SW480 (cell line): ENCODE measurements at regions not wholly inside any gene's neighbourhood (a gene's known extent, or its start where the extent isn't known, plus 50 kb on each side); places are given as distances from the start of the nearest gene placed in this dataset.
A peak's percentile ranks its signal among the peaks of the same experiment; 100 is the strongest.
"Not testable (repeated sequence)": the region's sequence is repeated elsewhere in the genome, so short reads cannot be mapped to it uniquely, and the experiment has no call there.

Experiments
- DNase-seq: peaks from one replicate; pipeline ENCODE4 v3.0.0-alpha.2; 2016; ENCODE audit warnings: low spot score

DNA sequence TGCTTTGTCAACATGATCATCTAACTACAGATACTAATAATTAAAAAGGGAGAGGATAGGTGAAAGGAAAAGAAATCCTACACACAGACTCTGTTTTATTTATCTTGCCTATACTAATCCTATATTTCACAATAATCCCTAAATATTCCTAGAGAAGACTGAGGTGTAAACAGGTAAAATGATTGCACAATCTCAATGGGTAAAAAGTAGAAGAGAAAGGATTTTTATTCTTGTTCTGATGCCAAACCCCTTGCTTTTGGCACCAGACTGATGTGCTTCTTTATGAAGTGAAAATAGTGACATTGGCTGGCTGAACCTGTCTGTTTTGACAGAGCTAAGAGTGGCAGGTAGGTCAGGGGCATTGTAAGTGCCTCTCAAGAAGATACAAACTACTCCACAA, 101.9 kb upstream of the ZPLD1 start:
- DNase-seq: no peak

GRCh38 chr3:102336130-102336529, 98.7 kb upstream of the ZPLD1 start:
- no peak for DNase-seq

GRCh38 chr3:102339671-102340070, 95.1 kb upstream of the ZPLD1 start:
- DNase-seq: no peak

DNA sequence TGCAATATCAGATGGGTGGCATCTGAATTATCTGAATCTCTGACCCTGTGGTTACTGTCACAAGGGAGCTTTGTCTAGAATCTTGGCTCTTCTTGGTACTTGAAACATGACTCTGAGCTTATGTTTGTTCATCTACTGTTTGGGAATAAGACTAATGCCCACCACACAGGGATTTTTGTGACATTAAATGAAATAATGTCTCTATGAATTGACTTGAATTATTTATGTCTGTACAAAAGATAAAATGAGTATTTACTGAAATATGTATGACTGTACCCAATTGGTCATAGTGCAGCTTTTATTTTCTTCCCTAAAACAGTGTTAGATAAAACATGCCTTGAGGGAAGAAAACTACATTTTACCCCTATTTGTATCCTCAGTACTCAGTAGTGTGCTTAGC, 87.9 kb upstream of the ZPLD1 start:
- no peak for DNase-seq

GRCh38 chr3:102348904-102349303, 85.9 kb upstream of the ZPLD1 start:
- DNase-seq: peak; percentile 79

- no peak for DNase-seq
Measured at GRCh38 chr3:102353148-102353547, 81.7 kb upstream of the ZPLD1 start.

- DNase-seq: no peak
Measured at GRCh38 chr3:102353805-102354204, 81.0 kb upstream of the ZPLD1 start.

GRCh38 chr3:102354818-102355515, 79.8 kb upstream of the ZPLD1 start:
- DNase-seq: peak; percentile 21

DNA sequence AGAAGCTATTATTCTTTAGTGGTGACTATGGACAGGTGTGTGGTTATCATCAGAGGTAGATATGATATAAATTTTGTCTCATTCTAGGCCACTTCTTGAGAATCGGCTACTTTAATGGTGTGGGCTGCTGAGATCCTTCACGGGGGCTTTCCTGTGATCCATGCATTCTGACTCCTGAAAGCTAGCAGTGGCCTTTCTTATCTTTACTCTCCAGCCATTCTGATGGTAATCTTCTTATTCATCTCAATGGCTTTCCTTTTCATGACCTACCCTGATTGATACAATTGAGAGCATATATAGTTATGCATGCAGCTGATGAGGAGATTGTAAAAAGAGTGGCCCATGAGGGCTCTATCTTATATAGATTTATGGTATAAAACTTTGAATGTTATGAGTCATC, 78.3 kb upstream of the ZPLD1 start:
- no peak for DNase-seq

GRCh38 chr3:102357313-102357712, 77.5 kb upstream of the ZPLD1 start:
- DNase-seq: not testable (repeated sequence)

DNA sequence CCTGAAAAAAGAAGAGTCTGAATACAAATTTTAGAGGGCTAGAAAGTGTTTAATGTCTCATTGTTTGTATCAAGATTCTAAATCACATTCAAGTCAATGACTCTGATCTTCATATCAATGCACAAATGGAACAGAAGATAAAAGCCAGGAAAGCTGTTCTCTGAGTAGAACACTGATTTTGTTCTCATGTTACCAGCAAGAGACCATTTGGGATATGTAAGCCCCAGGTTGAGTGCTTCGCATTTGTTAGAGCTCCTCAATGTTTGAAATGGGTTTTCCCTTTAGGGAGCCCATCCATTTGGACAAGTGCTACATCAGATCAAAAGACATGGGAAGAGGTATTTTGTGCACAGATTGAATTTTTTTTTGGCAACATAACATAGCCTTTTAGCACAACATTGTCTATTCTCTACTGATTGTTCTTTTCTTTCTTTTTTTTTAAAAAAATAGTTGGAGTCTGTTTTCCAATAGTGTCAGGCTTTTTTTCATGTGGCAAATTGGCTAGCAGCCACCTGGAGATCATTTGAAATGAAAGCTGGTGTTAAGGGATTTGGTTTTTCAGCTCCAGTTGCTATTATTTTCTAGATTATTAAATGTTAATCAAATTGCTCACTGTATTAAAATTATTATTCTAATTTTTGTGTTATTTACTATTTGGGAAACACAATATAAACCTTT, 74.5 kb upstream of the ZPLD1 start:
- no peak for DNase-seq

- no peak for DNase-seq
Measured at GRCh38 chr3:102361101-102361500, 73.7 kb upstream of the ZPLD1 start.

DNA sequence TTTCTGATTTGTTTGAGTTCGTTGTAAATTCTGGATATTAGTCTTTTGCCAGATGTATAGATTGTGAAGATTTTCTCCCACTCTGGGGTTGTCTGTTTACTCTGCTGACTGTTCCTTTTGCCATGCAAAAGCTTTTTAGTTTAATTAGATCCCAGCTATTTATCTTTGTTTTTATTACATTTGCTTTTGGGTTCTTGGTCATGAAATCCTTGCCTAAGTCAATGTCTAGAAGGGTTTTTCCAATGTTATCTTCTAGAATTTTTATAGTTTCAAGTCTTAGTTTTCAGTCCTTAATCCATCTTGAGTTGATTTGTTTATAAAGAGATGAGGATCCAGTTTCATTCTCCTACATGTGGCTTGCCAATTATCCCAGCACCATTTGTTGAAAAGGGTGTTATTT, 68.7 kb upstream of the ZPLD1 start:
- not testable (repeated sequence) for DNase-seq

DNA sequence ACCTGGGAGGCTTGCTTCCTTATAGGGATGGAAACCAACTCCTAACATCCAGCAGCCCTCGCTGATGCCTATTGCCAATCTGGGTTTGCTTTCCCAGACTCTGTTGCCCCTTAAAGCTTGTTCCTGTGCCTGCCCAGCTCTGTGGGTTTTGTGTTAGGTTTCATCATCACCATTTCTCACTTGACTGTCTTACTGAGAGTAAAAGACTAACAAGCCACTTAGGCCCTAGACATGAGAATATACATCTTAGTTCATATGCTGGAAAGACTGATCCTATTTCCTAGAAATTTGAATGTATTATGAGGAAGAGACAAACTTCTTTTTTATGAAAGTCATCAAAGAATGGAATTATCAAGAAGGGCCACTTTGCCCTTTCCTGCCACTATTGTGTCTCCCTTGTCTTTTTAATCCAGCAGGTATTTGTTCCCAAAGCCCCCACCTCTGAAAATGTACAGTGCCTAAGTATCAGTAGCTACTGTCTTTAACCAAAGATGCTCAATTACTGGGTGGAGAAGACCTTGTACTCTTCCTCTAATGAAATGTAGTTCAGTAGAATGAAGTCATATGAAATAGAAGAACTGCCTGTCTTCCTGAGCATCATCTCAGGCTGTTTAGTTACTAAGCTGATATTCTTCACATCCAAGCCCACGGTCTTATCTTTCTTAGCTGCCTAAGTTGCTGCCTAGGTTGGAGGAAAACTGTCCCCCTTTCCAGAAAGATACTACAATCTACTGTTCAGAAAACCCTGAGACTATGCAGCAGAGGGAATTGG, 59.8 kb upstream of the ZPLD1 start:
- no peak for DNase-seq

DNA sequence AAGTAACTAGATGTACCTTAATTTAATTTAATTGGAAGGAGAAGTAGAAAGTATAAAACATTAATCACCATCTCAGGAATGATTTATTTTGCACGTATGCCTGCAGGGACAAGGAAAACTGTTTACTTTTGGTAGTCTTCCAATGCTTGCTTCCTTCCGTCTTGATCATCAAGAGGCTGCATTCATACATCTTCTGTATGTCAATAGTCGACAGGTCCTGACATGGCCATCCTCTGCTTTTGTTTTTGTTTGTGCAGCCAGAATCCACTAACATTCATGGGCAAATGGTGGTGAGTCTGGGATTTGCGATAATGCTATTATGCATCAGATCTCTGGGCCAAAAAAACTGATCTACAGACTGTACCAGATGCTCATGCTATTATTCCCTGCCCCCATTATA, 56.6 kb upstream of the ZPLD1 start:
- no peak for DNase-seq

DNA sequence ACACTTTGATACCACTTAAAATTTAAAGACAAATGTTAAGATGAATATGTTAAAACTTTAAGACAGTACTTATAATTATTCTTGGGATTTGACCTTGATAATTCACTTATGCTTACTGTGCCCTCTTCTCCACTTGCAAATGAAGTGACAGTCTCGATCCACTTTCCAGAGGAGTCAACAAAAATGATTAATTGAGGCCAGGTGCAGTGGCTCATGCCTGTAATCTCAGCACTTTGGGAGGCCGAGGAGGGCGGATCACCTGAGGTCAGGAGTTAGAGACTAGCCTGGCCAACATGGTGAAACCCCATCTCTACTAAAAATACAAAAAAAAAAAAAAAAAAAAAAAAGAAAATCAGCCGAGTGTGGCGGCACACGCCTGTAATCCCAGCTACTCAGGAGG, 52.6 kb upstream of the ZPLD1 start:
- not testable (repeated sequence) for DNase-seq
